ENCODE measurements at regions not wholly inside any gene's neighbourhood (a gene's known extent, or its start where the extent isn't known, plus 50 kb on each side); places are given as distances from the start of the nearest gene placed in this dataset.

DNA sequence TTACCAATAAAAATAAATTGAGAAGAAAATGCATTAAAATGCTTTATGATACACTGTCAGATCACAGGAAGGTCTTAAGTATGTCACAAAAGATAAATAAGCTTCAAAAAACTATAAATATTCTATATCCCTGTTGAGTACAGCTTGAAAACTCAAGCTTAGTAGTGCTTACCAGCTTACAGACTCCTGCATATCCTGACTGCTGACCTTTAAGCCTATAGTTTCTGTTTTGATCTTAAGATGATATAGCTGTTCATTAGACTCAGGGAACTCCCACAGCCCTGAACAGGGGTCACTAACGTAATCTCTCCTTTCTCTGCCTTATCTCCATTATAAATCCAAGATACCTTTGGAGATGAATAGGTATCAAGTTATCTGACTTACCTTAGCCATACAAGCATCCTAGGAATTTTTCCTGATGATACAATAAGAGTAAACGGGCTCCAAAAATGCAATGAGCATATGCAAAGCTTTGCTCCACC, 93.7 kb upstream of the RBBP8 start:
- TF ChIP-seq EZH2 (IDR thresholded peaks at IDR 0.05; ENCODE audit: borderline replicate concordance, low read depth, low read length, poor library complexity, severe bottlenecking) (no peak), CTCF (conservative IDR thresholded peaks at IDR 0.05; ENCODE audit: low read depth, low read length) (no peak)
